PFSK-1 (cell line): ENCODE measurements at regions not wholly inside any gene's neighbourhood (a gene's known extent, or its start where the extent isn't known, plus 50 kb on each side); places are given as distances from the start of the nearest gene placed in this dataset.

Source experiments
- FOXP2 ChIP-seq: optimal IDR thresholded peaks from 2 replicates; pipeline ENCODE3; 2011; ENCODE audit warnings: borderline replicate concordance, control low read depth, inconsistent platforms; ENCODE audit not compliant: insufficient read depth; ENCODE audit errors: extremely low read length, extremely low read depth
- POLR2AphosphoS5 ChIP-seq: IDR thresholded peaks from 2 replicates; pipeline ENCODE4 v1.6.1; 2012; ENCODE audit warnings: low read depth, mild to moderate bottlenecking, control low read depth, low read length, moderate library complexity
- SIN3A ChIP-seq: IDR thresholded peaks from 2 replicates; pipeline ENCODE4 v1.6.1; 2012; ENCODE audit warnings: mild to moderate bottlenecking, low read length, moderate library complexity, borderline replicate concordance; ENCODE audit not compliant: insufficient read depth
- TAF1 ChIP-seq: IDR thresholded peaks from 2 replicates; pipeline ENCODE4 v1.6.1; 2012; ENCODE audit warnings: low read length, control low read depth, borderline replicate concordance; ENCODE audit not compliant: insufficient read depth
- TF ChIP-seq, protein P1 (sequence below), 2 experiments: IDR thresholded peaks; 2 replicates each; pipeline versions ENCODE4 v1.6.1 to v1.8.0; 2011 to 2012; ENCODE audit warnings: low read depth in 2 of 2, low read length in 2 of 2, control low read depth in 1 of 2, inconsistent platforms in 1 of 2, mild to moderate bottlenecking in 1 of 2, moderate library complexity in 1 of 2; ENCODE audit not compliant: insufficient read depth in 1 of 2

DNA sequence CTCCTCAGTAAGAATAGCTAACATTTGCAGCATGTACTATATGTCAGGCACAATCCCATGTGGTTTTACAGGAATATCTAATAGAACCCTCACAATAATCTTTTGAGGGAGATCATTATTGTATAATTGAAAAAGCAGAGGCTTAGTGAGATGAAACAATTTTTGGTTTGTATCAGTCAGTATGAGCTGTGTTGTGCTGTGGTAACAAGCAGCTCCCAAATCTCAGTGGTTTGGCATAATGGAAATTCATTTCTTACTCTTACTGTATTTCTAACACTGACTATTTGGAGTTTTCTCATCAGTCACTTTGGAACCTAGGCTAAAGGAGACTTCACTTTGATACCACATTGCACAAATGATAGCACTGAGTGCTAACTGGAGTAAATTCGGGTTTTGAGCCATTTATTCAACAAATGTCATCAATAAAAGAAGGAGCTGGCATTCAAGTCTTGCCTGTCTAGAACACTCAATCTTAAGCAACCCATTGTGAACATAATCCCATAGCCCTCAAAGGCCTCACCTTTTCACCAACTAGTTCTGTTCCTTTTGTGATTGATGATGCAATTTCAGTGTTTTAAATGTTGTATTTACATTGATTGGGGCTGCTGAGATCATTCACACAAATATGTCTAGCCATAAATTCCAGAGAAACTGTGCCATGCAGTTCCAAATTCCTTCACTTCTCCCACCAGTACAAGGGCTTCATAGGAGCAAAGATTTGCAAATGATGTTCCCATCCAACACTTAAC, 441.0 kb downstream of the XYLT1 start:
- TF ChIP-seq POLR2AphosphoS5, result no peak
- no peak for TF ChIP-seq TAF1
- TF ChIP-seq, protein P1, sequence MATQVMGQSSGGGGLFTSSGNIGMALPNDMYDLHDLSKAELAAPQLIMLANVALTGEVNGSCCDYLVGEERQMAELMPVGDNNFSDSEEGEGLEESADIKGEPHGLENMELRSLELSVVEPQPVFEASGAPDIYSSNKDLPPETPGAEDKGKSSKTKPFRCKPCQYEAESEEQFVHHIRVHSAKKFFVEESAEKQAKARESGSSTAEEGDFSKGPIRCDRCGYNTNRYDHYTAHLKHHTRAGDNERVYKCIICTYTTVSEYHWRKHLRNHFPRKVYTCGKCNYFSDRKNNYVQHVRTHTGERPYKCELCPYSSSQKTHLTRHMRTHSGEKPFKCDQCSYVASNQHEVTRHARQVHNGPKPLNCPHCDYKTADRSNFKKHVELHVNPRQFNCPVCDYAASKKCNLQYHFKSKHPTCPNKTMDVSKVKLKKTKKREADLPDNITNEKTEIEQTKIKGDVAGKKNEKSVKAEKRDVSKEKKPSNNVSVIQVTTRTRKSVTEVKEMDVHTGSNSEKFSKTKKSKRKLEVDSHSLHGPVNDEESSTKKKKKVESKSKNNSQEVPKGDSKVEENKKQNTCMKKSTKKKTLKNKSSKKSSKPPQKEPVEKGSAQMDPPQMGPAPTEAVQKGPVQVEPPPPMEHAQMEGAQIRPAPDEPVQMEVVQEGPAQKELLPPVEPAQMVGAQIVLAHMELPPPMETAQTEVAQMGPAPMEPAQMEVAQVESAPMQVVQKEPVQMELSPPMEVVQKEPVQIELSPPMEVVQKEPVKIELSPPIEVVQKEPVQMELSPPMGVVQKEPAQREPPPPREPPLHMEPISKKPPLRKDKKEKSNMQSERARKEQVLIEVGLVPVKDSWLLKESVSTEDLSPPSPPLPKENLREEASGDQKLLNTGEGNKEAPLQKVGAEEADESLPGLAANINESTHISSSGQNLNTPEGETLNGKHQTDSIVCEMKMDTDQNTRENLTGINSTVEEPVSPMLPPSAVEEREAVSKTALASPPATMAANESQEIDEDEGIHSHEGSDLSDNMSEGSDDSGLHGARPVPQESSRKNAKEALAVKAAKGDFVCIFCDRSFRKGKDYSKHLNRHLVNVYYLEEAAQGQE (IDR thresholded peaks at IDR 0.05; ENCODE audit: insufficient read depth in 1 of 2, low read depth in 2 of 2, low read length in 2 of 2), result no peak
- TF ChIP-seq SIN3A, result no peak
- no peak for TF ChIP-seq FOXP2

DNA sequence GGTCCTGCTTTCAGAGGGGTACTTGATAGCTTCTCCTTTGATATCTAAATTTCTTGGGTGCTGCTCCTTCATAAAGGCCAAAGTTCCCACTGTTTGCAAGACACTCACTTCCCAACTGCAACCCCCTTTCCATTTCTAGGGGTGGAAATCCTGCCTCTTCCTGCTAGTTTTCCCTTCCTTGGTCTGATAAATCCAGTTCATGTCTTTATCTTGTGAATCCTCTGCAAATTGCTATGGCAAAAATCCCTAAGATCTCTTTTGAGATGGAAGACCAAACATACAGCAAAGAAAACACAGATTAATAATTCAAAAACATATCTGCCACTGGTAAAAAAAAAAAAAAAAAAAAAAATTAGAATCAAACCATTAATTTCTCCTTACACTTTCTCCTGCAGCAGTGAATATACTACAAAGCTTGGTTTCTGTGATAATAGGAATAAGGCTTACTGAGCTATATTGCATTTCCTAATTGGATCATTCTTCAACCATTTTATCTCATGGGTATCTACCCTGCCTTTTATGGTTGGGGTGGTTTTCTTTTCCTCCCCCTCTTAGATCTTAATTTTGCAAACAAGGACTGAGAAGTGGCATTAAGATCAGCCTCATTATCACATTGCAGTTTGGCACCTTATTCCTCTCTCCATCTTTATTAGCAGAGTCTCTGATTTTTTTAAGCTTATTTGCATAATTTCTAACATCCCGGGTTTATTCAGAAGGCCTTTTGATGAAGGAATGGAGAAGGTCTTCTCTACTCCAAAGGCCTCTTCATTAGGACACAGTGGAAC, 439.1 kb downstream of the XYLT1 start:
- TF ChIP-seq, protein P1 (IDR thresholded peaks at IDR 0.05; ENCODE audit: insufficient read depth in 1 of 2, low read depth in 2 of 2, low read length in 2 of 2), result no peak
- TF ChIP-seq SIN3A, result no peak

DNA sequence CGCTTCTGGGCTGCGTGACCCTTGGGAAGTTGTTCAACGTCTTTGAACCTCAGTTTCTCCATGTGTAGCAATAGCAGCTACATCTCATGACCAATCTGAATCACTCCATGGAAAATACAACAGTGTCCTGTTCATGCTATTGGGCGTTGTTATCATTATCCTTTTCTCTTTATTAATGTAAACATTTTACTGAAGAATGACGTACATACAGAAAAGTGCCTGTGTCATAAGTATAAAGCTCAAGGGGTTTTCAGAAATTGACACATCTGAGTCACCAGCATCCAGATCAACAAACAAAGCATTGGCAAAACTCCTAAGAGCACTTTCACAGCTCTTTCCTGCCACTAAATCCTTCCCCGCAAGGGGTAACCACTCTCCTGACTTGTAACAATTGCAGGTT, 438.4 kb downstream of the XYLT1 start:
- TF ChIP-seq SIN3A, result no peak
- TF ChIP-seq TAF1, result no peak
- TF ChIP-seq, protein P1 (IDR thresholded peaks at IDR 0.05; ENCODE audit: insufficient read depth in 1 of 2, low read depth in 2 of 2, low read length in 2 of 2), result no peak
- no peak for TF ChIP-seq FOXP2
- no peak for TF ChIP-seq POLR2AphosphoS5

DNA sequence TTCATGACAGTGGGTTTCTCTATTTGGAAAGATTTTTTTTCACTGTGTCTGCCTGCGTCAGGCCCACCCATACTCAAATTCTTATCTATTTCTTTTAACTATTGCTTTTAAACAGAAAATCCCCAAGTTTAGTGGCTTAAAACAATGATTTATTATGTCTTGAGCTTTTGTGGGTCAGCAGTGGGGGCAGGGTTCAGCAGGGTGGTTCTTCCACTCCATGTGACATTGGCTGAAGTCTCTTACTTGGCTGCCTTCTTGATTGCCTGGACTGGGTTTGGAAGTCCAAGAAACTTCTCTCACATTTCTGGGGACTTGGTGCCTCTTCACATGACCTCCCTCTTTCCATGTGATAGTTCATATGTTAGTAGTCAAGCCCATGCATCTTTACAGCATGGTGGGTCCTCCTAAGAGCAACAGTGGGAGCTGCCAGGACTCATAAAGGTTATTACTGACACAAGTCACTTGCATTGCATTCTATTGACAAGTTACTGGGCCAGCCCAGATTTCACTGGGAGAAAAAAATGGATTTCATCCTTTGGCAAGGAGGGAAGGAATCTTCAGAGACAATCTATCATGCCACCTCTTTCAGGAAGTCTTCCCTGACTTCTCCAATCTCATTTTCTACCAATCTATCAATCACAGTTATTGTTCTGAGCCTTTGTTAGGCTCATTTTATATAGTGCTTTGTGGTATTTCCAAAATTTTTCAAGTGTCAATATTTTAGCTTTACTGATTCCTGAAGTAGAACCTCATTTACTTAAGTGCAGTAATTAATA, 436.1 kb downstream of the XYLT1 start:
- TF ChIP-seq, protein P1 (IDR thresholded peaks at IDR 0.05; ENCODE audit: insufficient read depth in 1 of 2, low read depth in 2 of 2, low read length in 2 of 2), result no peak
- TF ChIP-seq POLR2AphosphoS5 (no peak), FOXP2 (no peak), TAF1 (no peak), SIN3A (no peak)
